Posterior vena cava (tissue), 2 donors: ENCODE measurements at regions not wholly inside any gene's neighbourhood (a gene's known extent, or its start where the extent isn't known, plus 50 kb on each side); places are given as distances from the start of the nearest gene placed in this dataset.

Experiments
- DNase-seq: peaks from one replicate; pipeline ENCODE4 v3.0.0-alpha.2; 2020; ENCODE audit warnings: low spot score
- intact Hi-C, 2 donors: fragments of 100-400 bp; cut with DNase I; formaldehyde crosslinking; loops; one replicate each; pipeline versions ENCODE4 v1.14.1 to v1.14.2; 2022 to 2023
- donor health status: DM: yes; HTN: yes; CAD: no.
- donor health status: DM: yes; HTN: yes; CAD: no.

GRCh38 chr12:92010368-92010767 is 135.3 kb downstream of the BTG1 start:
- intact Hi-C loops, result no loop called here
- no peak for DNase-seq

- intact Hi-C loops, result no loop called here
- DNase-seq, result no peak
These were observed 137.3 kb downstream of the BTG1 start for GRCh38 chr12:92008345-92008744.

- no peak for DNase-seq
- intact Hi-C loops, result no loop called here
These were observed 137.9 kb downstream of the BTG1 start for GRCh38 chr12:92007787-92008186.

- intact Hi-C loops, result no loop called here
- DNase-seq, result no peak
These were observed 141.9 kb downstream of the BTG1 start for GRCh38 chr12:92003701-92004100.

GRCh38 chr12:92002673-92003382 is 142.8 kb downstream of the BTG1 start:
- DNase-seq, result no peak
- intact Hi-C loops, result no loop called here

- intact Hi-C loops, result no loop called here
- DNase-seq, result no peak
These were observed 143.4 kb downstream of the BTG1 start for GRCh38 chr12:92002195-92002649.

- intact Hi-C loops, result no loop called here
These were observed 145.0 kb downstream of the BTG1 start for GRCh38 chr12:92000597-92000996.

GRCh38 chr12:91999823-92000222 is 145.8 kb downstream of the BTG1 start:
- intact Hi-C loops, result no loop called here

More at GRCh38 chr12:92000597-92000996, 145.0 kb downstream of the BTG1 start:
- no peak for DNase-seq

GRCh38 chr12:91998316-91998715 is 147.3 kb downstream of the BTG1 start:
- DNase-seq, result no peak

More at GRCh38 chr12:91999823-92000222, 145.8 kb downstream of the BTG1 start:
- no peak for DNase-seq

GRCh38 chr12:91994208-91994797 is 151.3 kb downstream of the BTG1 start:
- intact Hi-C loops, result no loop called here
- DNase-seq, result no peak

More at GRCh38 chr12:91998316-91998715, 147.3 kb downstream of the BTG1 start:
- intact Hi-C loops, result no loop called here

GRCh38 chr12:91993287-91994017 is 152.2 kb downstream of the BTG1 start:
- intact Hi-C loops, result no loop called here
- DNase-seq, result no peak

- no peak for DNase-seq
- intact Hi-C loops, result no loop called here
These were observed 154.1 kb downstream of the BTG1 start for GRCh38 chr12:91991399-91992187.

GRCh38 chr12:91990525-91990924 is 155.1 kb downstream of the BTG1 start:
- intact Hi-C loops, result no loop called here
- DNase-seq, result no peak

GRCh38 chr12:91989143-91989542 is 156.5 kb downstream of the BTG1 start:
- no peak for DNase-seq
- intact Hi-C loops, result no loop called here

- intact Hi-C loops, result no loop called here
- no peak for DNase-seq
These were observed 157.3 kb downstream of the BTG1 start for GRCh38 chr12:91988086-91988923.

- intact Hi-C loops, result no loop called here
- DNase-seq, result no peak
These were observed 159.6 kb downstream of the BTG1 start for GRCh38 chr12:91986084-91986483.

GRCh38 chr12:91985002-91985787 is 160.5 kb downstream of the BTG1 start:
- no peak for DNase-seq
- intact Hi-C loops, result no loop called here

GRCh38 chr12:91984556-91984955 is 161.1 kb downstream of the BTG1 start:
- DNase-seq, result no peak
- intact Hi-C loops, result loop anchor here in 1 of 2 donors (5.0 kb wide), 1 partner anchor 148 kb away; no protein-coding TSS in a partner anchor
